GDM1 (cell line): ENCODE measurements at regions not wholly inside any gene's neighbourhood (a gene's known extent, or its start where the extent isn't known, plus 50 kb on each side); places are given as distances from the start of the nearest gene placed in this dataset.

Experiments used
- DNase-seq: peaks from one replicate; lab custom pipeline; 2025; lab: John Stamatoyannopoulos, UW

GRCh38 chr4:124219389-124219788, 493.1 kb downstream of the ANKRD50 start:
- no peak for DNase-seq

DNA sequence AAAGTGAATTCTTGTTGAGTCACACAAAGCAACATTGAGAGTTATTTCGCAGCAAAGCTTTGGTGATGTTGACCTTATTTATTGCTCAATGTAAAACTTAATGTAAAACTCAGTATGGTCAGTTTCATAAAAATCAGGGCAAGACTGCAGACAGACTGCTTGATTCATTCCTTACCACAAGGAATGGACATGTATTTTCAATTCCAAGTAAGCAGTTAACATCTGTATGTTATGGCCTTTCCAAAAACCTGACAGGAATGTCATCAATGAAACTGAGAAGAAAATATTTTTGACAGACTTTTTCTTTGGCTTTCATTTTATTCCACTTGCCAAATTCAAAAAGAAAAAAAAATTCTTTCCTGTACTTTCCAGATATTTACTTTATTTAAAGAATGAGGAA, 488.3 kb downstream of the ANKRD50 start:
- DNase-seq = no peak

DNA sequence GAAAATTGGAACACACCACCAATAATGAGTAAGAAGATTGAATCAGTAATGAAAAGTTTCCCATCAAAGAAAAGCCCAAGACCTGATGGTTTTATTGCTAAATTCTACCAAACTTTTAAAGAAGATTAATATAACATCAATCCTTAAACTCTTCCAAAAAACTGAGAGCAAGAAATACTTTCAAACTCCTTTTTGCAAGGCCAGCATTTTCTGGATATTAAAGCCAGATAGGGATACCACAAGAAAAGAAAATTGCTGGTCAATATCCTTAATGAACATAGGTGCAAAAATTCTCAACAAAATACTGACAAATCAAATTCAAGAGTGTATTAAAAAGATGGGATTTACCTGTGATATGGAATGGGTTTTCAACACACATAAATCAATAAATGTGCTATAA, 484.6 kb downstream of the ANKRD50 start:
- DNase-seq = no peak

GRCh38 chr4:124230268-124230667, 482.3 kb downstream of the ANKRD50 start:
- DNase-seq = no peak

DNA sequence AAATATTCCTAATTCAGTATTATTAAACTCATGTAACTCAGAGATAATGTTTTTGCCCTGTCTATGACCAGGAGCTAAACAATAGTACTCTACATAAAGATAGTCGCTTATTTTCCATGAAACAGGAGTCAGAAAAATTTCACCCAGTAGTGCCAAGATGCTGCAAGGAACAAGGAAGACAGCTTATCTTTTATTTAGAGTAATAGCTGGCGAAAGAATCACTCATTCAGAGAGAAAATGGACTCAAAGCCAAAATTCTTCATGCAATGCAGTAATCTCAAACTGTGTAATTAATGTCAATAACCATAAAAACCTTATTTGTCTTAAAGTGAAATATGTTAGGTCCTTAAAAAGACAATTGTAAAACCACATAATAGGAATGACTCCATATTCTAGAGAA, 477.8 kb downstream of the ANKRD50 start:
- no peak for DNase-seq

- no peak for DNase-seq
Measured at GRCh38 chr4:124243671-124244366, 468.7 kb downstream of the ANKRD50 start.

GRCh38 chr4:124253080-124253479, 459.5 kb downstream of the ANKRD50 start:
- no peak for DNase-seq

- peak; percentile 18 for DNase-seq
Measured at GRCh38 chr4:124262211-124263179, 450.0 kb downstream of the ANKRD50 start.

- DNase-seq = no peak
Measured at GRCh38 chr4:124265701-124266100, 446.8 kb downstream of the ANKRD50 start.

GRCh38 chr4:124266721-124267120, 445.8 kb downstream of the ANKRD50 start:
- no peak for DNase-seq

DNA sequence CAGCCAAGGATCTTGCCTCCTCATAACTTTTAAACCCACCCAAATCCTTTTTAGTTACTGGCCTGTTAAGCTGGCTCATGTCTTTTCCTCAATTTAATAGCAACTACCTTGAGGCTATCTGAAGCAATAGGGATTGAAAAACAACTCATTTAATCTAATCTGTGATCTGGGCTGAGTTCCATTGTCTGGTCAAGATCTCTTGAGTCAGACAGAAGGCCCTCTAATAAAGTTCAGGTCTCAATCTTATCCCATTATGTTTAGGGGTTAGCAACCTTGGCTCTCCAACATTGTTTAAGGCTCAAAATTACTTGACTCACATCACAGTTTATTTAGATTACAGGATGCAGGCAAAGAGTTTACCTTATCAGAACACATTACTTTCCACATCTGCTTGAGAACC, 436.1 kb downstream of the ANKRD50 start:
- DNase-seq = no peak

DNA sequence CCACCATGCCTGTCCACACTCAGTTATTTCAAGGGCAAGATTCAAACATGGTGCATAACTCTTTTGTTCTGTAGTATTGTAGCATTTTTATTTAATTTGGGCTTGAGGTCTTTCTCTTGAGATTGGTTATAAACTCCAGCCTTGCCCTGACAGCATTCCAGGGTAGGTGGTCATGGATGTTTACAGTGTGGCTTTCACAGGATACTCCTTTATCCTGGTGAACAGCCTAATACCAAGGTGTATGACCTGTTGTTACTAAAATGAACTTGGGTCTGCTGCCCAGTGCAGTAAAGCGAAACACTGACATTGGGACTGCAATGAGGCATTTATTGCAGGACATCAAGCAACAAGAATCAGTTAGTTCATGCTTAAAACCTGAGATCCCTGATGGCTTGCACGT, 434.8 kb downstream of the ANKRD50 start:
- DNase-seq = no peak

GRCh38 chr4:124278477-124278876, 434.1 kb downstream of the ANKRD50 start:
- no peak for DNase-seq

DNA sequence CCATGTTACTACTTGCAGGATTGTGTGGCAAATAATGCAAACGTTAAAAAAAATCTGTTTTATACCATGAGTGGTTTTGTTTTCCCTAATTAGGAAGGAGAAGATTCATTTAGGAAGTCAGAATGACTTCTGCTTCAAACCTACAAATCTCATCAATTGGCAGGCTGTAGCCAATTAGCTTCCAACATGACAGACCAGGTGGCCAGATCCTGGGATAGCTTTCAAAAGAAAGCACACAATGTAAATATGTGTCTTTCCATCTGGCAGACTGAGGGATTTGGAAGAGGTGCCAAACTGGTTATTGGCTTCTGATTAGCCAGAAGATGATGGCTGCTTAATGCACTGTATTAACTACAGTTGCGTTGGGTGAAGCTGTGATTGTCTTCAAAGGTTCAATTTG, 432.8 kb downstream of the ANKRD50 start:
- DNase-seq = no peak

DNA sequence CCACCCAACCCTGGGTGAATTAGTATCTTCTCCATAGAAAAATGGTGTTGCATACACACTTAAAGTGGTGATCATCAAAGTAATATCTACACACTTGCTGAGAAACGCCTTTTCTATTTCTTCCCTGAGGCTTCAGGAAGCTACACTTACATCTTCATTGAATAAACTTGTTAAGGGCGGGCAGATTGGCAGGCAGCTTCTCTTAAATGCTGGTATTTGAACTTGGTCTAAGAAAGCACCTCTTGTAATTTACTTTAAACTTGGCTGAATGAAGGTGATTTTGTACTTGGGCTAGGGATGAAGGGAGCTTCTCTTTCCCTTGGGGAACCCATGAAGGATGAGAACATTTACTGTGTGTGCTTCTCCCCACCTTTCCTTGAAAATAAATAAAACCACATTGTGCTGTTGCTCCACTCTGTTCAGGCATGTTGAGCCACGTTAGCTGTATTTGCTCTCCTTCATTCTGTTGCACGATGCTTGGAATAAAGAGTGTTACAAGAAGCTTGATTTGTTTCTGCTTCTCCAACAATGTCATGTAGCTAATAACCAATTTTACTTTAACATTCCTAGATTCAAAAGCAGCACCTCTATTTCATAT, 430.1 kb downstream of the ANKRD50 start:
- no peak for DNase-seq

DNA sequence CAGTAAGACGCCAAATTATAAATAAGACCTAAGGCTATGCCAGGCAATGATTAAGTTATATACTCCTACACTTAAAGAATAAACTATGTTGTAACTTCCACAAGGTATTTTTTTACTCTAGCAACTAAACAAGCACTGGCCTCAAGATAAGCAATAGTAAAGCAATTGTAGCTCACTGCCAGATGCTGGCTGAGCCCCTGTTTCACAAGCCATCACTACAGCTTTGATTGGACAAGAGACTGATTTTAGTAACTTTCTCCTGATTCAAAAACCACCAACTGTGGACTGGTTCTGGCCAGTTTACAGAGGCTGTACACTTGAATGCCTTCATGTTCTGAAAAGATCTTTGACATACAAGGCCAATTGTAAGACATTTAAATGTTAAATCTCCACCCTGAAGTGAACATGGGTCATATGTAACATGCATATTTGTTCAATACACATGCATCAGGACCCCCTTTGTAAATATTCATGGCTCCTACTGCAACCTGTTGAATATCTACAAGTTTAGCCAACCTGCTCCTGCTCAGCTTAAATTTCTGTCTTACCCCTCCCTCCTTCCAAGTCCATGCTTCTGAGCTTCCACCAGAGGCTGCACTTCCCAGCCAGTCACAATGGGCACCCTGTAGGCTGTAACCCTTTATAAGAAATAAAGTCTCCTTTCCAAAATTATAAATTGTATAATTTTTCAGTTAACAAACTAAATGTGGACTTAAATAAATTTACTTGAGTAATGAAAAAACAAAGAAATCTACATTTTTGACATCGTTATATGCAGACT, 423.6 kb downstream of the ANKRD50 start:
- DNase-seq = no peak

- no peak for DNase-seq
Measured at GRCh38 chr4:124290678-124291077, 421.9 kb downstream of the ANKRD50 start.

- no peak for DNase-seq
Measured at GRCh38 chr4:124295413-124295812, 417.1 kb downstream of the ANKRD50 start.

- DNase-seq = no peak
Measured at GRCh38 chr4:124304941-124305340, 407.6 kb downstream of the ANKRD50 start.

DNA sequence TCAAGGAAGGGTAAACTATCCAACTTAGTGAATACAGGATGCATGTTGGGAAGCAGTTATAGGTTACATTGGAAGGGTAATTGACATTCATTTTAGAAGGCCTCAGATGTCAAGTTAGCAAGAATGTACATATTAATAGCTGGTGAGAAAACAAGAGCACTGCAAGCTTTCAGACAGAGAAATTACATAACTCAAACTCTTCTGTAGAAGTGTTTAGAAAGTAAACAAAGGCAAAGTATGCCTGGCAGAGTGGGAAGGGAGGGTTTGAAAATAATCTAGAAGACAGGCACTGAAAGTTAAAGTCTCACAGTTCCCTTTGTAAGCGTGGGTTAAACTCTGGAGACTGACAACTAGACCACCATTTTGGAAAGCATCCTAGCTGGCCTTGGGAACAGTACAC, 406.2 kb downstream of the ANKRD50 start:
- no peak for DNase-seq

DNA sequence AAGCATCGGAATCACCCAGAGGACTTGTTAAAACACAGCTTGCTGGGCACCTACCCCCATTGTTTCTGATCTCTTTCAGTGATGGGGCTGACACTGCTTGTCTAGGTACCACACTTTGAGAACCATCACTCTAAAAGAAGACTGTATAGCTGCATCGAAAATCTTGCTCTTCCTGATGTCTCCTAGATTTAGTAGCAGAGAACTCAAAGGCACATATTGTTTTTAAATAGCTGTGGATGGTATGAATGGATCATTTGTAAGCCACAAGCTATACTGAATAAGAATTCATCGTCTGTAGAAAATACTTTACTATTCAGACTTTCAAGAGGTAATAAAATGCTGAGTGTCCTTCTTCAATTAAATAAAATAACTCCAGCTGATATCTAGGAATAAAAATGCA, 405.4 kb downstream of the ANKRD50 start:
- DNase-seq = no peak

DNA sequence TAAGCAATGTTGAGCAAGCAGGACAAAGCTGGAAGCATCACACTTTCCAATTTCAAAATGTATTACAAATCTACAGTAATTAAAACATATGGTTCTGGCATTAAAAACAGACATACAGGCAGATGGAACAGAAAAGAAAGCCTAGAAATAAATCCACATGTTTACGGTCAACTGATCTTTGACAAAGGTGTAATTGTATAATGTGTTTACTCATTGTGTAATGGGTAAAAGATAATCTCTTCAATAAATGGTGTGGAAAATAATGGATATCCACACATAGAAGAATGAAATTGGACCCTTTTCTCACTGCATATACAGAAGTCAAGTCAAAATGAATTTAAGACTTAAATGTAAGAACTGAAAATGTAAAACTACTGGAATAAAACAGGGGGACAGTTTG, 394.2 kb downstream of the ANKRD50 start:
- no peak for DNase-seq
